ENCODE measurements at regions not wholly inside any gene's neighbourhood (a gene's known extent, or its start where the extent isn't known, plus 50 kb on each side); places are given as distances from the start of the nearest gene placed in this dataset.
"Not testable (repeated sequence)": the region's sequence is repeated elsewhere in the genome, so short reads cannot be mapped to it uniquely, and the experiment has no call there.

GRCh38 chr4:166153548-166153947 lies 280.5 kb downstream of the TLL1 start:
- no peak for DNase-seq

DNA sequence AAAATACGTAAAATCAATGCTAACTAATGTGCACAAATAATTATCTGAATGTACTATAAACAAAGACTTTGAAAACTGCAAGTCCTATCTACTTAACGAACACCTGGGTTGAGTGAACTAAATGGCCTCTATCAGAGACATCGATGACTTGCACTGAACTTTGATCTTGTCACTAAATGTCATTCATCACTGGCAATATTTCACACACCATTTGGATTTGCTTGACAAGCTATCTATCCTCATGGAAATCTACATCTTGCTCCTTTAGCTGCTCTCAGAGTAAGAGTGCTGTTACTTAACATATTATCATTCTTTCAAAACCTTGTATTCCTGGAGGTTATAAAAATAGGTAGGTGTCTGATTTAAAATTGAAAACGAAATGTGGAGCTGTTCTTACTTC lies 289.3 kb downstream of the TLL1 start:
- no peak for DNase-seq

DNA sequence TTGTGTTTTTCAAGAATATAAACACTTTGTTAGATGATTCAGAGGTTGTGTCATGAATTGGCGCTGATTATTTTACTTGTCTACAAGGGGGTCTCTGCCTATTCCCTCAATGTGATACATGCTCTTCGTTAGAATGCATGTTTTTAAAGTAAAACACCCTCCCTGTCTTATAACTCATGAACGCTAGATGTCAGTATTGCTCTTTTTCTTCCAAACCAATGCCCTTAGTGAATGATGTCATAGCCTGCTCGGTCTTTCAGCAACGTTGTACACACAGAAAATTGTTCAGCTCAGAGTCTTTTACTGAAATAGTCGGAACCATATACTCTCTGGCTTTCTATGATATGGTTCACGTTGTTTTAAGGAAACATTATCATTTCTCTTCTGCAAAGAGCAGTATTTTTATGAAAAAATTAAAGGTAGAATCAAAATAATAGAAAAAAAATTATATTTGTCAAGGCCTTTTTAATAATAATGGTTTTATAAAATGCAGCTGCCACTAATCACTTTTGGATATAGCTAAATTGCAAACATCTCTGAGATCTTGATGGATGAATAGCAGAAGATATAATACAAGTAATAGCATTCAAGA lies 292.9 kb downstream of the TLL1 start:
- peak; percentile 64 for DNase-seq

GRCh38 chr4:166169111-166169510 lies 296.1 kb downstream of the TLL1 start:
- no peak for DNase-seq

GRCh38 chr4:166172619-166173018 lies 299.6 kb downstream of the TLL1 start:
- no peak for DNase-seq

DNA sequence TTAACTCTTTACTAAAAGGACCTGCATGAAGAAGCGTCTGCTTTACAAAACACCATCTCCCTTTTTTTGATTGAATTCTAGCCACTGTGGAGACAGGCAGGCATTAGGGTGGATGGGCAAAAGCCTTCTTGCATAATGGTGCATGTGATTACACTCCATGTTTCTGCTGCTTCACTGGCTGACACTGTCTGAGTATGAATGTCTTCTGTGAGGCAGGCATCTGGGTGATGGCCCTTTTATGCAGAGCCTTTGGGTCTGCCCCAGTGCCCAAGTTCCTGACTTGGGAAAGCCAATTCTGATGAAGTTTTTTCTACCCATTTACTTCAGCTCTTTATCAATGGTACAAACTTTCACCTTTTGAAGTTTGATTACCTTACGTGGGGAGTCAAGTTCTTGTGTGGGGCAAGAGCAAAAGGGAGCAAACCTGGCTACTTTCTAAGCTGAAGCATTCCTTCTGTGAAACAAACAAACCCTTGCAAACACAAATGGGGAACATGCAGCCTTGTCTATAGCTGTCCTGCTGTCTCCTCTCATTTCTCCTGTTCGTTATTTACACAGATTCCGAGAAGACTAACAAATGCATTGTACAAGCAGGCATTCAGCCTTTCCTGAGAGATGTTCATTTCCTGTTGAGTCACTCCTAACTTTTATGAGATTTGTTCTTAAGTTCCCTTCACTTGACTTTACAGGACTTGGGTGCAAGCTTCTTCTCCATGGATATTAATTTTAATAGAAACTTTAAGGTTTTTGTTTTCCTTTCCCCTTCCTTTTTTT lies 301.9 kb downstream of the TLL1 start:
- no peak for DNase-seq

DNA sequence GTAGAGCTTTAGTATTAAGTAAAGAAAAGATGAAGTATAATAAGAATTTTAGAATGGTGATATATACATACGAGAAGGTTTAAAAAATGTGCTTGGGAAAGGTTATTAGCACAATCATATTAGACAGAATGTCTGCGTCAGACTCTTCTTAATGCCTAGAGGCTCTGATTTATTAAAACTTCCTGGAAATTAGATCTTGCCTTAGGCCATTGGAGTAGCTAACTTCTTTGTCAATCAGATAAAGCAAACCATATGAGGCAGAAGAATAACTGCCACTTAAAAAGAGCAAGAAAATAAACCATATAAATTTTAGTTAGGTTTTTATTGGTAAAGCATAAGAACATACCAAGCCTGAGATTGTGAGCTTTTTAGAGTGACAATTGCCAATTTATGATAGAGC lies 309.1 kb downstream of the TLL1 start:
- DNase-seq: no peak

GRCh38 chr4:166195101-166195500 lies 322.1 kb downstream of the TLL1 start:
- no peak for DNase-seq

GRCh38 chr4:166197166-166197565 lies 324.1 kb downstream of the TLL1 start:
- DNase-seq: no peak

- no peak for DNase-seq
Observed at GRCh38 chr4:166198041-166198440, 325.0 kb downstream of the TLL1 start.

DNA sequence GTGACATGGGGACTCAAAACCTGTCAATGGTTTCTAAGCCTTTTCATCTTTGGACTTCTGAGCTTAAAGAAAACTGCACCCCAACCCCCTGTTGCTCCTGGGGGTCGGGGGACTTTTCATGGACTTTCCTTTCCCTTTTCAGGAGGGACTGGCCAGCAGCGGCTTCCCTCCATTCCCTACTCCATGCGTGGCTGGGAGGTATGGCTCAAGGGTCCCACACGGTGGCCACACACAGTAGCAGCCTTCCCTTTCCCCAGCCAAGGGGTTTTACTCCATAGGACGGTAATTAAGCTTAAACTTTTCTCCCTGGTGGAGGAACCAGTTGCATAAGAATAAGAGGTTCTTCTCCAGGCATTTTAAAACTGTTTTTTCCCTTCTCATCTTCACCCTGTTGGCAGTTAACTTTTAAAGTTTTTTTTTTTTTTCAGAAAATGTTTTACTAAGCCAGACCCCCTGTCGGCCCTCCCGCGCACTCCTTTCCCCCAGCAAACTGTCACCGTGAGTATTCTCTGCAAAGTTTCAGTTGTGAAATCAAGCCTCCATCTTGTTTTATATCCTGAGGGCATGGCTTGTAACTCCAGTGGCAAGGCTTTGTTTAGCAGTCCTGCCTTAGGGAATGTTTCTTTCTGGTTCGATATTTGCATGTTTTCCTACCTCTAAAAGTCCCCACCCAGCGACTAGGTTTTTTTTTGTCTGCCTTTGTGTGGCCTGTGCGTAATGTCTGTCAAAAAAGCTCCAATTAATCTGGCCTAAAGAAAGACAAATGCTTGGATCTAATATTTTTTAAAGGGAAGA lies 325.7 kb downstream of the TLL1 start:
- DNase-seq: no peak

- DNase-seq: no peak
Observed at GRCh38 chr4:166202991-166203390, 330.0 kb downstream of the TLL1 start.

DNA sequence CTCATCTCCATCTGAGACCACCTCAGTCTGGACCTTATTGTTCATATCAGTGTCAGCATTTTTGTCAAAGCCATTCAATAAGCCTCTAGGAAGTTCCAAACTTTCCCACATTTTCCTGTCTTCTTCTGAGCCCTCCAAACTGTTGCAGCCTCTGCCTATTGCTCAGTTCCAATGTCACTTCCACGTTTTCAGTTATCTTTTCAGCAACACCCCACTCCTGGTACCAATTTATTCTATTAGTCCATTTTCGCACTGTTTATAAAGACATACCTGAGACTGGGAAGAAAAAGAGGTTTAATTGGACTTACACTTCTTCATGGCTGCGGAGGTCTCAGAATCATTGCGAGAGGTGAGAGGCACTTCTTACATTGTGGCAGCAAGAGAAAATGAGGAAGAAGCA lies 339.3 kb downstream of the TLL1 start:
- not testable (repeated sequence) for DNase-seq

DNA sequence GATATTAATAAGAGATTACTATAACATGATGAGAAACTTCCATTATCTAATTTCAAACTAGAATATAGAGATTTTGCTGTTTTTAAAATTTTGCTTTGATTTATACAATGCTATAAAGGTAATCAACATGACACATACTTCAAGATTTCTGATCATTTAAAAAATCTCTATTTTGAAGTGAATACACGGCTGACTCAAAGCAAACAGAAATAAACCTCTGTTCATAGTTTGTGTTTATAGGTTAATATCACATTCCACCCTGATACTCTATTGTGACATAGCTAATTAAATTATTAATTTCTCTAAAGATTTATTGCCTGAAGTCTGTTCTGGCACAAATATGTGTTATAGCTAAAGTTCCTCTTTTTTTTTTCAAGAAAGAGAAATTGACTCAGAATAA lies 349.2 kb downstream of the TLL1 start:
- no peak for DNase-seq

DNA sequence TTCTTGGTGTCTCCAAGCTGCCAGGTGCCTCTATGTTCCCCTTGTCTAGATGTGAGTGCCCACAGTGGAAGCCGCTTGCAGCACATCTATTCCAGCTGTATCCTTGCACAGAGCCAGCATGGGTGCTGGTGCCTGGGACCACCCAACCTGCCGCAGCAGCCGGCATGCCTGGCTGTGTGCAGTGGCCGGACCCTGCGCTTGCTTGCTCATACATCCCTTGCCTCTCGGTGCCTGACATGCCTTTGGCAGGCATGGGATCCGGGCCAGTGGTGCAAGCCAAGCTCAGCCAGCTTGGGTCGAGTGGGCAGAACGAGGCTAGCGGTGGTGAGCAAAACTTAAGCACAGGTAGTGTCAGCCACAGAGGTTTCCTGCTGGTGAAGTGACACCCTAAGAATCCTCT lies 355.1 kb downstream of the TLL1 start:
- no peak for DNase-seq

DNA sequence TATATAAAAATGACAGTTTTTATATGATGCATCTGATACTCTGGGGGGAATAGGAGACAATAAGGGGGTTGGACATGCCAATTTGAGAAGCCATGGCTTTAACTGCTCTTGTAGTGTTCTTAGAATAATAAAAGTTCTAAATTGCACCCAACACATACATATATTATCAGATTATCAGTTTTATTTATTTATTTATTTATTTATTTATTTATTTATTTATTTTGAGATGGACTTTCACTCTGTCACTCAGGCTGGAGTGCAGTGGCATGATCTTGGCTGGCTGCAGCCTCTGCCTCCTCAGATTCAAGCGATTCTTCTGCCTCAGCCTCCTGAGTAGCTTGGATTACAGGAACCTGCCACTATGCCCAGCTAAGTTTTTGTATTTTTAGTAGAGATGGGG lies 356.8 kb downstream of the TLL1 start:
- no peak for DNase-seq

DNA sequence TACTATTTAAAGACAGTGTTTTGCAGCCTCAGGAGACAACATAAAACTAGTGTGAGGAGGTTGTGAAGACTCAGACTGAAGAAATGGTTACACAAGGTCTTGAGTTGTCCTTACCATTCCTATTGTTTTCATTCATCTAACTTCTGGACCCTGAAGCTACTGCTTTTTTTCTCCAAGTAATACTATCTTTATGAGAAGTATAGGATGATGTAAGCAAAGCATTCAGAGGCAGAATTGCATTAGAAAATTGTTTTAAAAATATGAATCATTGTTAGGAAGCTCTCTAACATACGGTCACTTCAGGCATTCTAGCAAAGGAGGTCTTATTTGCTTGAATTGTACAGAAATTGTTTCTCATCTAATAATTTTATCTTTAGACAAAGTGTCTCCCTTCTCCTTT lies 357.8 kb downstream of the TLL1 start:
- no peak for DNase-seq

GRCh38 chr4:166239354-166239753 lies 366.3 kb downstream of the TLL1 start:
- no peak for DNase-seq

- DNase-seq: peak; percentile 6
Observed at GRCh38 chr4:166252487-166253402, 379.7 kb downstream of the TLL1 start.

DNA sequence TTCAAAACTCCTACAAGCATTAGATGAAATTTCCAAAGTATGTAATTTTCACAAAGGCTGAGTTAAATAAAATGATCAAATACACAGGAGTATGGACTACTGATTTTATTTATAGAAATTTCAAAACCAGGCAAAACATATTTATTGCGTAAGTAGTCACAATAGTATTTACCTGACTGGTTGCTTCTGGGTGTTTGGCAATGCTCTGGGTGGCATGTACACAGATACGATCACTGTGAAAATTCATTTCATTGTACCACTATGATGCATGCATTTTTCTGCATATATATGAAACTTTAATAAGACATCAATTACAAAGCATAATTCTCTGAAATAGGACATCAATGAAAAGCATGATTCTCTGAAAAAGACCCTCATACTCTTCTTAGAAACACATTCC lies 384.2 kb downstream of the TLL1 start:
- no peak for DNase-seq

- no peak for DNase-seq
Observed at GRCh38 chr4:166257891-166258290, 384.9 kb downstream of the TLL1 start.

- DNase-seq: no peak
Observed at GRCh38 chr4:166259081-166259480, 386.0 kb downstream of the TLL1 start.
